ENCODE measurements at regions not wholly inside any gene's neighbourhood (a gene's known extent, or its start where the extent isn't known, plus 50 kb on each side); places are given as distances from the start of the nearest gene placed in this dataset.
A peak's percentile ranks its signal among the peaks of the same experiment; 100 is the strongest.

DNA sequence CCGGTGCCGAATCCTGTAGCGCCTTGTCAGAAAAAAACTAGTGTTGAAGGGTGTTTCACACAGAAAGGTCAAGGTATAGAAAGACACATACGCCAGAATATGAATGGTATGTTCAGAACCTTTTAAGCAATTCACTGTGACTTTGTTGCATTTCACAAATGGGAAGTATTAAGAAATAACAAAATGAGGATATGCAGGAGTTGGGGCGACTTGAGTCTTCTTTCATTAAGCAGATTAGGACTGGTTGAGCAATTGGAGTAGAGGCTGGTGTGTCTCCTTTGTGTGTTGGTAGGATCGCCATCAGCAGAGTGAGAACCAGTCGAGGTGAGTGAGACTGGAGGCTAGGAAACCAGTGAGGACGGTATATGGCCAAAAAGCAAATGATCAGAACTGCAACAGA lies 1454.5 kb upstream of the TENM3 start:
- intact Hi-C loops (cut with DNase I) = loop anchor here in 1 of 10 donors (1.0 kb wide), 1 partner anchor 12 kb away; no protein-coding TSS in a partner anchor
- ATAC-seq (no peak), DNase-seq (no peak)
- peaks cover 0 to 12% (median 0%) of the 10 kb centered on the region in 12 donors for H3K4me1 ChIP-seq
- no peaks in the 10 kb centered on the region for H3K36me3 ChIP-seq
- 89 to 93% (median 89%) methylated on average over 8 of the region's 8 CpGs for WGBS, 4 donors
- no peaks in the 10 kb centered on the region for H3K9me3 ChIP-seq
- no peak overlapping the region for H3K27ac ChIP-seq
- H3K27me3 ChIP-seq = no peaks in the 10 kb centered on the region
- no peak overlapping the region for H3K4me3 ChIP-seq
- TF ChIP-seq POLR2A (IDR thresholded peaks at IDR 0.05) = no peak
- TF ChIP-seq, protein P1, sequence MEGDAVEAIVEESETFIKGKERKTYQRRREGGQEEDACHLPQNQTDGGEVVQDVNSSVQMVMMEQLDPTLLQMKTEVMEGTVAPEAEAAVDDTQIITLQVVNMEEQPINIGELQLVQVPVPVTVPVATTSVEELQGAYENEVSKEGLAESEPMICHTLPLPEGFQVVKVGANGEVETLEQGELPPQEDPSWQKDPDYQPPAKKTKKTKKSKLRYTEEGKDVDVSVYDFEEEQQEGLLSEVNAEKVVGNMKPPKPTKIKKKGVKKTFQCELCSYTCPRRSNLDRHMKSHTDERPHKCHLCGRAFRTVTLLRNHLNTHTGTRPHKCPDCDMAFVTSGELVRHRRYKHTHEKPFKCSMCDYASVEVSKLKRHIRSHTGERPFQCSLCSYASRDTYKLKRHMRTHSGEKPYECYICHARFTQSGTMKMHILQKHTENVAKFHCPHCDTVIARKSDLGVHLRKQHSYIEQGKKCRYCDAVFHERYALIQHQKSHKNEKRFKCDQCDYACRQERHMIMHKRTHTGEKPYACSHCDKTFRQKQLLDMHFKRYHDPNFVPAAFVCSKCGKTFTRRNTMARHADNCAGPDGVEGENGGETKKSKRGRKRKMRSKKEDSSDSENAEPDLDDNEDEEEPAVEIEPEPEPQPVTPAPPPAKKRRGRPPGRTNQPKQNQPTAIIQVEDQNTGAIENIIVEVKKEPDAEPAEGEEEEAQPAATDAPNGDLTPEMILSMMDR (IDR thresholded peaks at IDR 0.05) = no peak

DNA sequence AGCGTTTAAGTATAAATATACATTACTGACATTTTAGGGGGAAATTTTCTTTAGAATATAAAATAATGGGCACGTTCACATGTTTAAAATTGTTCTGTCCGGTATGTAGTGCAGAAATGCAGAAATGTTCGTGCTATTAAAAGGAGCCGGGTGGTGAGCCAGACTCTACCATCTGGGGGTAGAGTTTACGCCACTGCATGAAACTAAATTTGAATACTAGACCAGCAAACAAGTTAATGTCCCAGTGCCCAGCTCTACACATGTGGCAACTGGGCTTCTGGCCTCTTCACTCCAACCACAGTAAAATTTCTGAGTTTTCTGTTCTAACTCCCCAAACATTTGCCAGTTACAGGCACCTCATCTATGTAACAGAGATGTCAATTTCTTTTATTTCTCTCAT lies 1453.3 kb upstream of the TENM3 start:
- Histone ChIP-seq H3K36me3 (no peaks in the 10 kb centered on the region), H3K4me1 (peaks cover 0 to 12% (median 0%) of the 10 kb centered on the region in 12 donors), H3K9me3 (no peaks in the 10 kb centered on the region), H3K4me3 (no peak overlapping the region), H3K27me3 (no peaks in the 10 kb centered on the region), H3K27ac (no peak overlapping the region)
- DNase-seq (no peak), ATAC-seq (no peak)
- intact Hi-C loops (cut with DNase I) = no loop called here
- TF ChIP-seq, protein P1 (IDR thresholded peaks at IDR 0.05) = no peak
- TF ChIP-seq POLR2A (IDR thresholded peaks at IDR 0.05) = no peak
- WGBS, 4 donors = 91 to 94% (median 92%) methylated on average over 6 of the region's 6 CpGs

DNA sequence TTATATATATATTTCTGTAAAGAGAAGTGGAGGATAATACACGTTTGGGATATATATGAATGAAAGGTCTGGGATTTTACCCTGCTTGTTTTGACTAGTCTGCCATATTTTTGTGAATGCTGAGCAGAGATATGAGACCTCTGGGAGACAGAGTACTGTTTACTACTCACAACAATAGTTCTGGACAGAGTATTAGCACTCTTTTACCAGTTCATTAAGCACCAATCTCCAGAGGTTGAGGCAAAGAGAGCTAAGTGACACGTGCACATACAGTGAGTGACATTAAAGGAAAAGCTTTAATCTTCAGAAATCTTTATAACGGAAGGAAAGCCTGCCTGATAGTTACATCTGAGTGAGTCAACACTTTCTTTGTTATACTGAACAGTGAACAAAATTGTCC lies 1452.7 kb upstream of the TENM3 start:
- H3K27ac ChIP-seq = no peak overlapping the region
- H3K4me1 ChIP-seq = peaks cover 0 to 12% (median 0%) of the 10 kb centered on the region in 12 donors
- ATAC-seq (no peak), DNase-seq (no peak)
- intact Hi-C loops (cut with DNase I) = no loop called here
- H3K27me3 ChIP-seq = no peaks in the 10 kb centered on the region
- 40 to 57% (median 52%) methylated on average over 3 of the region's 3 CpGs for WGBS, 4 donors
- no peak for TF ChIP-seq POLR2A (IDR thresholded peaks at IDR 0.05)
- TF ChIP-seq, protein P1 (IDR thresholded peaks at IDR 0.05) = no peak
- H3K4me3 ChIP-seq = no peak overlapping the region
- no peaks in the 10 kb centered on the region for H3K9me3 ChIP-seq
- H3K36me3 ChIP-seq = no peaks in the 10 kb centered on the region

DNA sequence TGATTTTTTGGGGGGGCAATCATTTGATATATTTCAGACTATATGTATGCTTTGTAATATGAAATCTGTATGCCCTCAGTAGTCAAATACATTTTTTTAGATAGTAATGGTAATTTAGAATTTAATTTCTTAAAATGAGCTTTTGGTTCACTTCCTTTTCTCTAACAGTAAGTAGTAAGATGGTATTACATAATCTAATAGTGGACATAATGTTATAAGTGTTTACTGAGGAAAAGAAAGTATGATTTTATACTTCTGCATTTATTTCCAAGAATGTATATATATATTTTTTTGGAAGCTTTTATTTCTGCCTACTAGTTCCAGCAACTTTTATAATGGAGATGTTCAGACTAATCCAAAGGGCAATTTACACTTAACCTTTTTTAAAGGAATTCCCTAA lies 1450.7 kb upstream of the TENM3 start:
- intact Hi-C loops (cut with DNase I) = no loop called here
- Histone ChIP-seq H3K27me3 (no peaks in the 10 kb centered on the region), H3K36me3 (no peaks in the 10 kb centered on the region), H3K9me3 (no peaks in the 10 kb centered on the region), H3K4me3 (no peak overlapping the region), H3K27ac (peak overlapping the region in 1 of 12 donors; percentile 53), H3K4me1 (peaks cover 0 to 12% (median 0%) of the 10 kb centered on the region in 12 donors)
- DNase-seq (no peak), ATAC-seq (no peak)
- TF ChIP-seq, protein P1 (IDR thresholded peaks at IDR 0.05) = no peak
- no peak for TF ChIP-seq POLR2A (IDR thresholded peaks at IDR 0.05)

Measured in heart left ventricle (tissue), 16 donors.